ENCODE measurements at regions not wholly inside any gene's neighbourhood (a gene's known extent, or its start where the extent isn't known, plus 50 kb on each side); places are given as distances from the start of the nearest gene placed in this dataset.

- H3K4me3 ChIP-seq (ENCODE audit: low read length) = no peak overlapping the region
- DNase-seq (ENCODE audit: low read depth) = no peak
- TF ChIP-seq CTCF (IDR thresholded peaks at IDR 0.05; ENCODE audit: insufficient read depth, low read depth, low read length, missing control alignments) = no peak
Observed at GRCh38 chr20:56060486-56060885, 55.2 kb upstream of the CBLN4 start.

GRCh38 chr20:56069016-56069415 is 63.7 kb upstream of the CBLN4 start:
- no peak for TF ChIP-seq CTCF (IDR thresholded peaks at IDR 0.05; ENCODE audit: insufficient read depth, low read depth, low read length, missing control alignments)
- no peak for DNase-seq (ENCODE audit: low read depth)
- no peak overlapping the region for H3K4me3 ChIP-seq (ENCODE audit: low read length)

- H3K4me3 ChIP-seq (ENCODE audit: low read length) = no peak overlapping the region
- DNase-seq (ENCODE audit: low read depth) = no peak
- no peak for TF ChIP-seq CTCF (IDR thresholded peaks at IDR 0.05; ENCODE audit: insufficient read depth, low read depth, low read length, missing control alignments)
Observed at GRCh38 chr20:56072165-56072564, 66.8 kb upstream of the CBLN4 start.

- DNase-seq (ENCODE audit: low read depth) = no peak
- no peak overlapping the region for H3K4me3 ChIP-seq (ENCODE audit: low read length)
- TF ChIP-seq CTCF (IDR thresholded peaks at IDR 0.05; ENCODE audit: insufficient read depth, low read depth, low read length, missing control alignments) = no peak
Observed at GRCh38 chr20:56088375-56088774, 83.1 kb upstream of the CBLN4 start.

- peak; percentile 33 for DNase-seq (ENCODE audit: low read depth)
- TF ChIP-seq CTCF (IDR thresholded peaks at IDR 0.05; ENCODE audit: insufficient read depth, low read depth, low read length, missing control alignments) = no peak
- H3K4me3 ChIP-seq (ENCODE audit: low read length) = no peak overlapping the region
Observed at GRCh38 chr20:56091628-56092234, 86.4 kb upstream of the CBLN4 start.

GRCh38 chr20:56094228-56094627 is 88.9 kb upstream of the CBLN4 start:
- TF ChIP-seq CTCF (IDR thresholded peaks at IDR 0.05; ENCODE audit: insufficient read depth, low read depth, low read length, missing control alignments) = no peak
- no peak for DNase-seq (ENCODE audit: low read depth)
- H3K4me3 ChIP-seq (ENCODE audit: low read length) = no peak overlapping the region

- no peak for DNase-seq (ENCODE audit: low read depth)
- TF ChIP-seq CTCF (IDR thresholded peaks at IDR 0.05; ENCODE audit: insufficient read depth, low read depth, low read length, missing control alignments) = no peak
- H3K4me3 ChIP-seq (ENCODE audit: low read length) = no peak overlapping the region
Observed at GRCh38 chr20:56098981-56099500, 93.7 kb upstream of the CBLN4 start.

All from epithelial cell of esophagus (primary cell).